ENCODE measurements at regions not wholly inside any gene's neighbourhood (a gene's known extent, or its start where the extent isn't known, plus 50 kb on each side); places are given as distances from the start of the nearest gene placed in this dataset.

DNA sequence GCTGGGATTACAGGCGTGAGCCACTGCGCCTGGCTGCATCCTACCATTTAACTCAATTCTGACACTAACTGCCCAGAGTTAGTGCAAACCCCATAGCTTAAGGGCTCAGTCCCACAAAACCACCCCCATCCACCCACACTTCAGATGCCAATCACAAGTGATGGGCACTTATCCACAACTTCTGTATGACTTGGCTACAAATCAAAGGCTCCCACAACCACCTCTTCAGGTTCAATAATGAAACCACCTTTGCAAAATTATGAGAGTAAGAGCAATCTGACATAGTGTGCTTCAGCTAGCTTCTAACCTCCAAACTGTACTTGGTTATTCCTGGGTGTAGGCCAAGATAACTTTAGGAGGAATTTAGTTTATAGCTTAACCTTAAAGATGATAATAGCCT lies 51.3 kb upstream of the SLC35F5 start:
- no peak for DNase-seq (ENCODE audit: low read depth)
- Histone ChIP-seq H3K4me3 (ENCODE audit: low read depth, low read length) (no peak overlapping the region), H3K36me3 (ENCODE audit: control insufficient read depth, insufficient read depth, low read length) (no peaks in the 10 kb centered on the region), H3K27me3 (ENCODE audit: control insufficient read depth, insufficient read depth, low read length) (no peaks in the 10 kb centered on the region)
- TF ChIP-seq, protein P1, sequence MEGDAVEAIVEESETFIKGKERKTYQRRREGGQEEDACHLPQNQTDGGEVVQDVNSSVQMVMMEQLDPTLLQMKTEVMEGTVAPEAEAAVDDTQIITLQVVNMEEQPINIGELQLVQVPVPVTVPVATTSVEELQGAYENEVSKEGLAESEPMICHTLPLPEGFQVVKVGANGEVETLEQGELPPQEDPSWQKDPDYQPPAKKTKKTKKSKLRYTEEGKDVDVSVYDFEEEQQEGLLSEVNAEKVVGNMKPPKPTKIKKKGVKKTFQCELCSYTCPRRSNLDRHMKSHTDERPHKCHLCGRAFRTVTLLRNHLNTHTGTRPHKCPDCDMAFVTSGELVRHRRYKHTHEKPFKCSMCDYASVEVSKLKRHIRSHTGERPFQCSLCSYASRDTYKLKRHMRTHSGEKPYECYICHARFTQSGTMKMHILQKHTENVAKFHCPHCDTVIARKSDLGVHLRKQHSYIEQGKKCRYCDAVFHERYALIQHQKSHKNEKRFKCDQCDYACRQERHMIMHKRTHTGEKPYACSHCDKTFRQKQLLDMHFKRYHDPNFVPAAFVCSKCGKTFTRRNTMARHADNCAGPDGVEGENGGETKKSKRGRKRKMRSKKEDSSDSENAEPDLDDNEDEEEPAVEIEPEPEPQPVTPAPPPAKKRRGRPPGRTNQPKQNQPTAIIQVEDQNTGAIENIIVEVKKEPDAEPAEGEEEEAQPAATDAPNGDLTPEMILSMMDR (IDR thresholded peaks at IDR 0.05; ENCODE audit: insufficient read depth, low read length, poor library complexity, severe bottlenecking), result no peak

DNA sequence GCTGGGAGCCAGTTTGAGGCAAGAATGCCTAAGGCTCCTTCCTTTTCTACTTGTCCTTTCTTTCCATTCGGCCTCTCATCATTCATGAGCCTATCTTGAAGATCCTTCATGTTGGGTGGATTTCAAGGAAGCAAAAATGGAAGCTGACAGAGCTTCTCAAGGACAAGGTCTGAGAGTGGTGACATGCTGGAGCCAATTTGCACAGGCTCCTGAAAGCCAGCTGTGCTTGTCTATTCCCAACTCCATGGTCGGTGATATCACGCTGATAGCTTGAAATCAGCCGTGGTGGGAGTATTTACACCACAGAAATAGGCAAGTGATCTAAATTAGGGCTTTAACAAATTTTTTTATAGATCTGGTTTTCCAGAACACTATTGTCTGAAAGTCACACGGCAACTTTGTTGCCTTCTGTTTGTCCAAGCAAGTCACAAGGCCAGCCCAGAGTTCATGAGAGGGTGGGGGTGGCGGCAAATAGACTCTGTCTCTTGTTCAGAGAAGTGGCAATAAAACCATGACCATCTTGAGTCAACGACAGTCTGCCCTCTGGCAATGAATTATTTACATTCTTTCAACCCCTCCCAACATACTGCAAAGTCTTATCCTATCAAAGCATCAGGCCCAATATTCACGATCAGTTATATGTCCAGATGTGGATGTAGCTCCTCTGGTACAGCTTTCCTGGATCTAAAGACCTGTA lies 49.9 kb upstream of the SLC35F5 start:
- Histone ChIP-seq H3K4me3 (ENCODE audit: low read depth, low read length) (no peak overlapping the region), H3K36me3 (ENCODE audit: control insufficient read depth, insufficient read depth, low read length) (no peaks in the 10 kb centered on the region), H3K27me3 (ENCODE audit: control insufficient read depth, insufficient read depth, low read length) (no peaks in the 10 kb centered on the region)
- DNase-seq (ENCODE audit: low read depth), result no peak
- TF ChIP-seq, protein P1 (IDR thresholded peaks at IDR 0.05; ENCODE audit: insufficient read depth, low read length, poor library complexity, severe bottlenecking), result no peak

Measured in kidney epithelial cell (primary cell).